Renal cortical epithelial cell (primary cell): ENCODE measurements at regions not wholly inside any gene's neighbourhood (a gene's known extent, or its start where the extent isn't known, plus 50 kb on each side); places are given as distances from the start of the nearest gene placed in this dataset.
A peak's percentile ranks its signal among the peaks of the same experiment; 100 is the strongest.
"Not testable (repeated sequence)": the region's sequence is repeated elsewhere in the genome, so short reads cannot be mapped to it uniquely, and the experiment has no call there.

ENCODE experiments used
- DNase-seq: peaks from one replicate; pipeline ENCODE4 v3.0.0-alpha.2; 2011; ENCODE audit warnings: low read depth

DNA sequence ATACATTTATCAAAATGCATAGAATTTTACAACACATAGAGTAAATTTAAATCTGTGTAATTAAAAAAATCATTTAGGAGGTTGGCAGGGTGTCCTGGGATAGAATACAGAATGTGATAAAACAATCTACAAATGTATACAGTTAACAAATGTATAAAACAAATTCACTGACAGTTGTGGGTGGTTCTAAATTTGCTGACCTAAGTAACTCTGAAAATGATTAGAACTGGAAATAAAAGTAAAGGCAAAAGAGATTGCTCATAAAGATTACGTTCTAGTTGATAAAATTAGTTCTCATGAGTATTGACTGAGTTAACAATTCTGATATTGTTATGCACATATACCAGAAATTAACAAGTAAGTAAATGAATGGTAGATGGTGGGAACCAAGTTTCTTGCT lies 1827.3 kb upstream of the FLRT2 start:
- DNase-seq, result no peak

DNA sequence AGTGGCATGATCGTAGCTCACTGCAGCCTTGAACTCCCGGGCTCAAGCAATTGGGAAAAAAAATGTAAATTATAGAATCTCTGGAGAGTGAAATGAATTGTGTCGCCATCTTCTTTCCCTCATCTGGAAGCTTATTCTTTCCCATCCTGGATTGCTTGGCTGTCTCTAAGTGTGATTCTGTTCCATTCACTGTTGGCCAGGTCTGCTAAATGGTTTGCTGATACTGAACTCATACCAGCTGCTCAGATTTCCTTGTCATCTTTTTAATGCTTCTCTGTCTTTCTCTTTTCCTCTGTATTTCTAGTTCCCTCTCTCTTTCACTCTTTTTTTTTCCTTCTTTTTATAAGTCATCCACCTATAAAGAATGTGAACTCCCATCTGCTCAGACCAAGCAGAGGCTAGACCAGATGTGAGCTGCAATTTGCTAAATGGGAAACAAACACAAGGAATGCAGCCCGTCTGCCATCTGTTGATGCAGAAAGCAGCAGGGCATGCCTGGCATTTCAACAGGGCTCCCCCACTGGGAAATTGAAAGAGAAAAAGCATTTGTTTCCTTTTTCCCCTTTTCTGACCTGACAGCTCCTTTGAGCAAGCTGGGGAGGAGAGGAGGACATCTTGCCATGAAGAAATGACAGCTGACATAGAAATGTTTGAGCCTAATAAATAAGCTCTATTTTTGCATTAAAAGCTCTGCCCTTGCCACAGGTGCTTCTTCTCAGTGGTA lies 1823.6 kb upstream of the FLRT2 start:
- peak; percentile 23 for DNase-seq

DNA sequence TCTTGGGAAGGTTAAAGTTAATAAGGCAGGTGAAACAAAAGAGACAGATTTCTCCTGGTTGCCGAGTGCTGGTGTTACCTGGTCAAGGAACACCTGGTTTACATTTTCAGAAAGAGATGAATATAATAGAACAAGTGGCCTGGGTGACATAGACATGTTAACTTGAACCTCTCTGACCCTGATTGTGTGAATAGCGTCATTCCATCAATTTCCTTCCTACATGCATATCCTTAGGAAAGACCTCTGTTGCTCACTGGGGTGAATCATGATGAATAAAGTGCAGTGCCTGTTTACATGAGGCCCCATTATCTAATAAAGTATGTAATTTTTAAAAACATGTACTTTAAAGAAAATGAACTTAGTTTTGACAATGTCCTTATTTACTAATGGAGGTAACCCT lies 1822.9 kb upstream of the FLRT2 start:
- no peak for DNase-seq

DNA sequence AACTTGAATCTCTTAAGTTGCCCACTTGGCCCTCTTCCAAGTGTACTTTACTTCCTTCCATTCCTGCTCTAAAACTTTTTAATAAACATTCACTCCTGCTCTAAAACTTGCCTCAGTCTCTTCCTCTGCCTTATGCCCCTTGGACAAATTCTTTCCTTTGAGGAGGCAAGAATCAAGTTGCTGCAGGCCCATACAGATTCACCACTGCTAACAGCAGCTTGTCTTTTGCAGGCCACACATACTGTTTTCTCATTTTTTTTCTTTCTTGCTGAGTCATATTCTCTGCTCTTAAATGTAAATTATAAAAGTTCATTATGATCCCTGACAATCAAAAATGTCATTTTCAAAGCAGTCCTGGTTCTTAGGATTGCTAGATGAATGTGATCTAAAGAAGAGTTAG lies 1820.8 kb upstream of the FLRT2 start:
- no peak for DNase-seq

DNA sequence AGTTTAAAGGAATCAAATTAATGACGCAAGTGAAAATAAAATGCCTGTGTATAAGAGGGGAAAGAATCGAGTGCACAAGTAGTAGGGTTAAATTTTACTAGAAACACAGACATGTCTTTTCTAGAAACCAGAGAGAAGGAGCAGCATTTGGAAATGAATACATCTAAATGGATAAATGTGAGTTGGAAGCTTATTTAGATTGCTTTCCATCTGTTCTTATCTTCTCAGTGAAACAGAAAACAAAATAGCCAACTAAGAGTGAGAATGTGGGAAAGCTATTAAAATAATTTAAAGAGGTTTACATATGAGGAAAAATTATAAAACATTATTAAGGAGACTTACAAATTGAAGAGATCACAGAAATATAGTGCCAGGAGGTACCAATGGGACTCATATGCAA lies 1818.9 kb upstream of the FLRT2 start:
- DNase-seq, result no peak

DNA sequence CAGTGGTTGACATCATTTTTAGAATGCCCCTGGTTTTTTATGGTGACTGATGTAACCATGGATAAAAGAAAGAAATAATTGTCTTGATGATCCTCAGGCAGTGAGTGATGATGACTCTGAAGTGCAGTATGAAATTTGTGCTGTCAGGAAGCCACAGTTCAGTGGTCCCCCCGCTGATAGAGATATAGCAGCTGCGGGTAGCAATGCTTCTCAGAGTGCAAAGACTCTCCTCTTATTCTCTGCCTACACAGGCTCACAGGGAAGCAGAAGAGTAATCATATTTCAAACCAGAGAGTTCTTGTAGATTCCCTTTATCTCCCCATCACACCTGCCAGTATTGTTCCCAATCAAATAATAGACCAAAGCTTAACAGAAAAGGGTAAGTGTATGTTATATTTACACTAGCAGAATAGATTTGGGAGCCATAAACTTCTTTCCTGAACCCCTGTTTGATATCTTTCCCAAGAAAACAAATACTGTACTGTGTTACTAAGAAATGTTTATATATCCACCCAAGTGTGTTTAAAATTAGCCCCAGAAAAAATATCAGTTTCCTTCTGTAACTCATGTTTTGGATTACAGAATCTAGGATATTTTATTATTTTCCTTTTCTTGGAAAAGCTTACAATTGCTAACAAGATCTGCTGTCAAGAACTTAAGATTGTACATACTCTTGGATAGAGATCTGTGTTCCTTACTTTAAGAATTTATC lies 1817.4 kb upstream of the FLRT2 start:
- no peak for DNase-seq

DNA sequence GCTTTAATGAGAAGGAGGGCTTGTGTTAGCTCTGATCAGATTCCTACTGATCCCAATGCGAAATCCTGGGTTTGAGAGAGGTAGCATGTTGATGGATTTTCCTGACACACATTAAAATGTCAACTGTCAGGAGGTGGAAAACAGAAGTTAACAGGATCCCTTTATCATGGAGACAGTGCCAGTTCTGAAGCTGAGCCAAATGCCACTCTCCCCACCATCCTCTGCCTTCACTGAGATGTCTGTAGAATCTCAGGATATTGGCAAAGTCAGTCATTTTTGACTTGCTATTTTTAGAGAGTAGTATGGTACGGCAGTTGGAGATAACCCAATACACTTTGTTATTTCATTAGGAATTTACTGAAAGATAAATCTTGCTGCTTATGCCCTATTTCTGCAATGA lies 1816.2 kb upstream of the FLRT2 start:
- DNase-seq, result no peak

DNA sequence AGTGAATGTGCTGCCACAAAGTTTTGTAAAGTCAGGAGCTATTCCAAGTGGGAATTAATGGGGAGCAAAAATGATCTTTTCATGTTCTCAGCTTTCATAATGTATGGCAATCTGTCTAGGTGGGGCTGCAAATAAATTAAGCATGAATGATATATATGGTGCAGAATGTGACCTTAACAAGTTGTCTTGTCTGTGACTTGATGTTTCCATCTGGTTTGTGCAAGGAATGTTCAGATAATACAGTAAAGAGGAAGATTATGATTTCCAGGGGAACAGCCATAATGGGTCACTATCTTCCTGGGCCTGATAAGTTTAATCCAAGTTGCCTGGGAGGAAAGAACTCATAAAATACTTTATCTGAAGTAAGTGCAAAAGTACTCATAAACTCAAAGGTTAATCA lies 1815.8 kb upstream of the FLRT2 start:
- no peak for DNase-seq

DNA sequence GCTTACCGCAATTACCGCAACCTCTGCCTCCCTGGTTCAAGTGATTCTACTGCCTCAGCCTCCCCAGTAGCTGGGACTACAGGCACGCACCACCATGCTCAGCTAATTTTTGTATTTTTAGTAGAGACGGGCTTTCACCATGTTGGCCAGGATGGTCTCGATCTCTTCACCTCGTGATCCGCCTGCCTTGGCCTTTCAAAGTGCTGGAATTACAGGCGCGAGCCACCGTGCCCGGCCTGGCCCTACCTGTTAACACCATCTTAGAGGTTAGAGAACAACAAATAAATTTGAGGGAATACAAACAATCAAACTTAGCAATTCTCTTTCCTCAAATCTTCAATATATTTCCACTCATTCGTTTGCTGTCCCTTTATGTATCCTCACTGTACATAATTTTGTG lies 1810.5 kb upstream of the FLRT2 start:
- not testable (repeated sequence) for DNase-seq

DNA sequence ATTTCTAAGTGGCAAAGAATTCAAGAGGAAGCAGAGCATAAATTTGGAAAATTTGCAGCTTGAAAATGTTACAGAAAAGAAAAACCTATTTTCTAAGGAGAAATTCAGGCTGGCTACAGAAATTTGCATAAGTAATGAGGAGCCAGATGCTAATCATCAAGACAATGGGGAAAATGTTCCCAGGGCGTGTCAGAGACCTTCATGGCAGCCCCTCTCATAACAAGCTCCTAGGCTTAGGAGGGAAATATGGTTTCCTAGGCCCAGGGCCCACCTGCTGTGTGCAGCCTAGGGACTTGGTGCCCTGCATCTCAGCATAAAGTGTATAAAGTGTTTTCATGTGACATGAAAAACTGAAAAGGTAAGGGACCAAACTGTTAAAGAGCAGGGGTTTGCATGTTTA lies 1796.3 kb upstream of the FLRT2 start:
- DNase-seq, result no peak

DNA sequence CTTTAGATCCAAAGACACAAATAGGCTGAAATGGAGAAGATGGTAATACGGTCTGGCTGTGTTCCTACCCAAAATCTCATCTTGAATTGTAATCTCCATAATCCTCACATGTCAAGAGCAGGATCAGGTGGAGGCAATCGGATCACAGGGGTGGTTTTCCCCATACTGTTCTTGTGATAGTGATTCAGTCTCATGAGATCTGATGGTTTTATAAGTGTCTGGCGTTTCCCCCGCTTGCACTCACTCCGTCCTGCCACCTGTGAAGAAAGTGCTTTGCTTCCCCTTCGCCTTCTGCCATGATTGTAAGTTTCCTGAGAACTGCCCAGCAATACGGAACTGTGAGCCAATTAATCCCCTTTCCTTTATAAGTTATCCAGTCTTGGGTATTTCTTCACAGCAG lies 1795.5 kb upstream of the FLRT2 start:
- no peak for DNase-seq

DNA sequence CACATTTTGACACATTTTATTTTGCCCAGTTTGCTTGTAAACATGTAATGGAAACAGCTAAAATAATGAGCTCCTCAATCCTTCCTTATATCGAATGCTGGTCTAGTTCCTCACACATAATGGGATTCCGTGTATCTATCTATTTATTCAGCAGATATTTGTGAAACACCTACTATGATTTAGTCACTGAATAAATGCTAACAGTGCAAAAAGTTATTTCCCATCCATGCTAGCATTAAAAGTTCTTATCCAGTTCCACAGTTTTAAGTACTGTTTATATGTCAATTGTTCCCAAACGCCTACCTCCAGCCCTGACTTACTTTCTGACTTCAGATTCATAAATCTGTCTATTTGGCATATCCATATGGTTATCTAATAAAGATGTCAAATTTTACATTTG lies 1788.7 kb upstream of the FLRT2 start:
- no peak for DNase-seq

DNA sequence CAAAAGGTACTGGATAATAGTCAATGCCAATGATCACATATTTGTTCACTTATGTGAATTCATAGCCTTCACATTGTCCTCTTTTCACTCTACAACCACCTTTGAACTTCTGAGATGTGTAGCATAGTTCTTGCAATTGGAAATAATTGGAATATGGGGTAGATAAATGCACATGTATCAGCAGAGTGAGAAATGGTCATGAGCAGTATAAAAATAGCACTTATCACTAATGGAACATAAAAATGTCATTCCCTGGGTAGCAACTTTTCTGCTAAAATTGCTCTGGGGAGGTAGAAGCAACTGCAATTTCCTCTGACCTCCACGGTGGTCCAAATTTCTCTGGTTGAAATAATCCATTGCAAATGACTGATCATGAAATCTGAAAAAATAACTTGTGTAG lies 1785.7 kb upstream of the FLRT2 start:
- no peak for DNase-seq

DNA sequence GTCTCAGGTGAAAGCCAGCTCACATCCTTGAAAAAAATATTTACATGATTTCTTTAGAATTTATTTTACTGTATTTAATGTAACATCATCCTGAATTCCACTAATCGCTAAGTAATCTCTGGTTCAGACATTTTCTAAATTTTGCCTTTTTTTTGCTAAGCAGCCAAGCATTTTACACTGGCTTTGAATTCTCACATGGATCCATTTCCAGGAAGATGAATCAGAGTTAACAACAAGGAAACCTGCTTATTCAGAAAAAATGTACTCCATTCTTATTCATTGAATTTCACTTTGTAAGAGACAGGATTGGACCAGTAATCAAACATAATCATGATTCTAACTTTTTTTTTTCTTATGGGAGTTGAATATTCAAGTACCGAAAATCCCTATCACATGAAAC lies 1785.1 kb upstream of the FLRT2 start:
- peak; percentile 6 for DNase-seq

DNA sequence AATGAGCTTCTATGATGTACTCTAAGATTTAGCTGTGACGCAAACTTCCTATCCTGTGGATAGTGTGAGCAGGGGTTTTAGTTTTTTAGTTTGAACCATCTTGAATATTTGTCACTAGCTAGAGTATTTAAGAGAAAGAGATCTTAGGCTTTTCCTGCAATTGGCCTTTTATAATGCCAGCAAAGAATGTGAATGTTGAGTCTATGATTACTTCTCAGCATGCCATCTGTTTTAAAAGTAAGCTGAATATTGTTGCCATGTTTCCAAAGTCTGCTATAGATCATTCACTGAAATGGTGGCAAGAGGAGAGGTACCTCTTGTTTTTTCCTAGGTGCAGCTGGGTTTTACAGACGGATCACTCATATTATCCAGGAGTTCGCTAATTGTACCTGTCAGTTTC lies 1783.6 kb upstream of the FLRT2 start:
- no peak for DNase-seq

DNA sequence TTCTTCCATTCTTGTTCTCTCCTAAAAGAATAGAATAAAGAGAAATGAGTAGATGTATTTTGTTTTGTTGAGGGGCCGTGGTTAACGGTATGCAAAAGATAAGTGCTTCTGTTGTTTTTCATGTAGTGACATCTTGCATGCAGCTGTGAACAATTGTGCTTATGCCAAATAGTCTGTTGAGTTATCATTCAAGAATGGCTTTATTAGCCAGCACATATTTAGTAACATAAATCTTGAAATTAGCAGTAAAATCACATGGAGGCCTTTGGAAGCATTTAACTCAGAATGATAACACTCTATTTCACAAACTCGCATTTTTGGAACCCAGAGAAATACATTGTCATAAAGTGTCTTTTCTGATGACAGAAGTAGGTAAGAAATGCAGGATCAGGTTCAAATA lies 1772.0 kb upstream of the FLRT2 start:
- DNase-seq, result no peak

DNA sequence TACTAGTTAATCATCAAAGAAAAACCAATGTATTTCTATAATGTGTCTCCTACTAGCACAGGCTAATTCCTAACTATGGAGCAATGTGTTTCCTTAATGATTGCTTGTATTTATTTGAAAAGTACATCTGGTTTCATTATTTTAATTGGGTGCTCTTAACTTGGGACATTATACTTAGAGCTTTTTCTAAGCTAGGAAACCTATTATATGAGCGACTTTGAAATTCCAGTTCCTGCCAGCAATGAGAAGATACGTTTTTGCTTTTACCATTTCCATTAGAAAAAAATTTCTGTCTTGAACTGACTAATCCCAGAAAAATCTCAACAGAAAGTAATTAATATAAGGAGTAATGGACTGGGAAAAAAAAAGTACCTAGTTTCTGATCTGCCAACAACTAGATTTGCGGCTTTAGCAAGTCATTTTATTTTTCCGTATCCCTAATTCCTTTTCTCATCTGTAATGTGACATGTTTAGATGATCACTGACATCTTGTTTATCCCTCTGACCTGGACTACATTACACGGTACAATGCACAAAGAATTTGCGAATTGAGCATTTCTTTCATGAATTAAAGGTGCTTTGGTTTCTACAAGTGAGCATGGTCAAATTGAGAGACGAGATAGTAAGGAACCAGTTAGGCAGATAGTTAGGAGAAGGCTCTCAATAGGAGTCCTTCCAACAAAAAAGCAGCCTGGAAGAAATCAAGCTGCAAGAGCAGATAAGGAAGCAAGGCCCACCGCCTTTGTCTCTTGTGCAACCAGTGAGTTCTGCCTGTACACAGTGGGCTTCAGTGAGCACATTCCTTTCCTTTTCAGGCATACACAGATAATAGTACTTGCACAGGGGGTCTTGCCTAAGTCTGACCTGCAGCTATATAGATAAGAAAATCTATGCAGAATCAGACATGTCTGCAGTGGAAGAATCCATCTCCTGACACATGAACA lies 1765.0 kb upstream of the FLRT2 start:
- peak; percentile 76 for DNase-seq

DNA sequence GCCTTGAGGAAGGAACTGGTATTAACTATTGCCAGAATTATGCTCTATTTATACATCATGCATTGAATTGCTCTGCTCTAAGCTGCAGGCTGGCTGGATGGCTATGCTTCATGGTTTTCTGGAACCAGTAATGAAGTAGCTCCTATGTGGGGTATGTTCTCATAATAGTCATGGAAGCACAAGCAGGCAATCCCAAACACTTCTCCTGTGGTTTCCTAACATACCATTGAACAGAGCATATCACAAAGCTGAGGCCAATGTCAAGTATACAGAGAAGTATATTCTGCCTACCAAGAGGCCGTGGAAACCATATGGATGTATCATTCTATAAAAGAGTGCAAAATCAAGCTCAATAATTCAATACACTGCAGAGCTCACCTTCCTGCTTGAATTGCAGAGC lies 1752.4 kb upstream of the FLRT2 start:
- DNase-seq, result no peak

DNA sequence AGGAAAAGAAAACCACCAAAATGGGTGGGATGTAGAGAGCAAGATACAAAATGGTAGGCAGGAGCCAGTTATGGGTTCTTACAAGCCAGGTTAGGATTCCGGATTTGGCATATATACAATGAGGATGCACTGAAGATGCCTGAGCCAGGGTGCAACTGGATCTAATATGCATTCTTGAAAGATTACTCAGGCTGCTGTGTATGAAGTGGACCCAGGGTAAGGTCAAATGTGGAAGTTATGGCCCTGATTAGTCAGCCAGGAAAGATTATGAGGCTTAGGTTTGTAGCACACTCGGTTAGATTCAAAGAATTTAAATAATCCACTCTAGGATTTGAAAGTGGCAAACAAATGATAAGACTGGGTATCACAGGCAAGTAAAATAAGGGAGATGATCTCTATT lies 1750.7 kb upstream of the FLRT2 start:
- peak; percentile 59 for DNase-seq

DNA sequence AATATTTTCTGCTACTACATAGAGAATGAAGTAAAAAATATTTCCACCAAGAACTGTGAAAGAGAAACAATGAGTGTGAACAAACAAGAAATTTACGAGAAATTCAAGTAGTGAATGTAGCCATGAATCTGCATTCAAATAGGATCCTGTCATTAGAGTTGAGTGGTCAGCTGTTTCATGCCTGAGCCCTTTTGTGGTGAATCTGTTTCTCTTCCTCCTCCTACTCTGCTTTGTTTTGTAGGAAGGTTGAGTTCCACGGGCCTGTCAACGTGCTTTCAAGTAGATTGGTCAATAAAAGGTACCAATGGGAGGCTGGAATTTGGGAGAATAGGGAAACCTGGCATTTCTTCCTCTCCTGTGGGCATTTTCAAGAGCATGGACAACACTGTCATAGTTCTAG lies 1749.6 kb upstream of the FLRT2 start:
- DNase-seq, result no peak

DNA sequence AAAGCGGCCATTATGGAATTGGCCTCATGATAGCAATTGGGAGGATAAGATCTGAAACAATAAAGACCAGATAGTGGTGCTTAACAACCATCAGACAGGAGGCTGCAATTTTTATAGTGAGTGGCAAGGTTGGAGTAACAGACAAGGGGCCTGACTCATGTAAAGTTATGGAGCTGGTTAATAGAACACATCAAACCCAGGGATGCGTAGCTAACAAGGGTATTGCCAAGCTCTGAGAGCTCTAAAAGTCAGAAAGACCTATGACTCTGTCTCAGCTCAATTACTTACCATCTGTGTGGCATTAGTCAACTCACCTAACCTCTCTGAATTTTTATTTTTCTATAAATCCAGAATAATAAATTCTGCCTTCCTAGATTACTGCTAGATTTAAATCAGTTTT lies 1731.5 kb upstream of the FLRT2 start:
- DNase-seq, result peak; percentile 77

DNA sequence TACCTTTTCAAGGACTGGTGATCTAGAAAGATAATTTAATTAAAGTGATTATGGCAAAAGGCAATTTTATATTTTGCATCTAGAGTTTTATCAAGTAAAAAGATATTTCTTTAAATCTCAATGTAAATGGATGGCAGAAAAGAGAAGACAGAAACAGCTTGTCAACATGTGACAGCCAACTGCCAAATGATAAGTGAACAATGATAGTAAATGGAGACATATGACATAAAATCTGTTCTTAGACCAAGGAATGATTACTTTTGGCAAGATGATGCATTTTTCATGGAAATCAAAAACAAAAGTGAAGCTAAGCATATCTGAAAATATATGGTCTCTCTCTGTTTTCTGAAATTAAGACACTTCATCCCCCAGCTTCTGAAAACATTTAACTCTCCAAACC lies 1730.7 kb upstream of the FLRT2 start:
- DNase-seq, result no peak

DNA sequence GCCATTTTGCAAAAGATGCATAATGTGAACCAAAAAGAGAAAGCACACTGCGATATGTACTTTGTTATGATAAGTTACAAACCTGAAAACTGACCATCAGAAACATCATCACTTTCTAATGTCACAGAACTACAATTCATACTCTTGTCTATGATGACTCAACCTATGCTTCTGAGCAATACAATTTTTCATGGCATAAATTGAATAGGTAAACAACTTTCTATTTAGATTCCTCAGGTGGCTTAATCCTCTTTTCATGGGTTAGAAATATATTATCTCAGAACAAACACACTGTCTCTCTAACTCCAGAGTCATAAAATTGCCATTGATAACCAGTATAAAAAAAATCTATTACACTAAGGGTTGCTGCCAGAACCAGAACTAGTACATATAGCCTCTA lies 1715.0 kb upstream of the FLRT2 start:
- no peak for DNase-seq
